ENCODE measurements at regions not wholly inside any gene's neighbourhood (a gene's known extent, or its start where the extent isn't known, plus 50 kb on each side); places are given as distances from the start of the nearest gene placed in this dataset.

DNA sequence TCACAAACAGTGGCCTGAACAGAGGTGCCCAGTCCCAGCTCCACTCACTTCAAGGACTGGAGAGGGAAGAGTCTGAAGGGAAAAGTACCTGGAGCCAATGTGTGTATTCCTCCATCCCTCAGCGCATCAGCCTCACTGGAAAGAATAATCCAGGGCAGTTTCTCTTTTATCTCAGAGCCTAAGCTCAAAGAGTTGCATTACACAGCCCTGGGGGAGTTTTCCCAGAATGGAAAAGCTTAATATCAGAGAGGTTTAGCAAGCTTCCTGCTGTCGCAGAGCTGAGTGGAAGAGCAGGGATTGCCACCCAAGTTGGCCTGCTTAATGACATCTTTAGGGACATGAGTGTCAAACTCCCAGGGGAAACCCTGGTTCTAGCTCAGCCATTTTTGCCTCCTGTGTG is 80.4 kb upstream of the MSX1 start:
- no peaks in the 10 kb centered on the region for H3K79me2 ChIP-seq (ENCODE audit: control insufficient read depth, insufficient read depth, low read length)
- H3K9ac ChIP-seq (replicated peaks; ENCODE audit: extremely low read depth, insufficient read depth, low read length) = no peak overlapping the region
- H3K4me3 ChIP-seq (replicated peaks in 1 of 3; ENCODE audit: insufficient read depth in 1 of 3, low read depth in 1 of 3, low read length in 3 of 3) = no peak overlapping the region
- DNase-seq (ENCODE audit: low read depth, low spot score) (no peak), FAIRE-seq (no peak)
- no peaks in the 10 kb centered on the region for H3K27me3 ChIP-seq (ENCODE audit: control insufficient read depth in 2 of 2, insufficient read depth in 2 of 2, low read length in 2 of 2)
- dilution Hi-C loops (cut with MboI; ENCODE audit: extremely low pct_ligation_motif_present, low sequenced_read_pairs) (no loop called here), intact Hi-C loops (cut with micrococcal nuclease) (no loop called here)
- no peak overlapping the region for H3K27ac ChIP-seq (ENCODE audit: insufficient read depth, low read depth, low read length)
- H3K9me1 ChIP-seq (replicated peaks; ENCODE audit: control insufficient read depth, extremely low read depth, insufficient read depth, low read length) = no peaks in the 10 kb centered on the region
- ChIA-PET POLR2A (no interaction called here), CTCF (interaction anchor here (1.1 kb wide), 1 partner anchor 23 kb away, joined by 3 read pairs; no protein-coding TSS in a partner anchor)
- no peaks in the 10 kb centered on the region for H3K9me3 ChIP-seq (replicated peaks; ENCODE audit: control insufficient read depth, insufficient read depth, low read length)
- H3K4me2 ChIP-seq (ENCODE audit: insufficient read depth, low read length) = no peak overlapping the region
- H2AFZ ChIP-seq (ENCODE audit: low read depth, low read length) = no peak overlapping the region
- no peak for TF ChIP-seq POLR2A (IDR thresholded peaks at IDR 0.05; ENCODE audit: low read depth, low read length)
- TF ChIP-seq POLR2AphosphoS5 (IDR thresholded peaks at IDR 0.05; ENCODE audit: insufficient read depth, low read depth, low read length) = no peak
- H3K4me1 ChIP-seq (ENCODE audit: control insufficient read depth, extremely low read depth, insufficient read depth, low read length) = no peaks in the 10 kb centered on the region
- no TSS peak for BruUV-seq (replicated peaks)
- no peaks in the 10 kb centered on the region for H4K20me1 ChIP-seq (replicated peaks; ENCODE audit: control insufficient read depth, extremely low read depth, insufficient read depth, low read length)
- no peaks in the 10 kb centered on the region for H3K36me3 ChIP-seq (ENCODE audit: control insufficient read depth in 2 of 2, extremely low read depth in 1 of 2, insufficient read depth in 2 of 2, low read length in 2 of 2)

DNA sequence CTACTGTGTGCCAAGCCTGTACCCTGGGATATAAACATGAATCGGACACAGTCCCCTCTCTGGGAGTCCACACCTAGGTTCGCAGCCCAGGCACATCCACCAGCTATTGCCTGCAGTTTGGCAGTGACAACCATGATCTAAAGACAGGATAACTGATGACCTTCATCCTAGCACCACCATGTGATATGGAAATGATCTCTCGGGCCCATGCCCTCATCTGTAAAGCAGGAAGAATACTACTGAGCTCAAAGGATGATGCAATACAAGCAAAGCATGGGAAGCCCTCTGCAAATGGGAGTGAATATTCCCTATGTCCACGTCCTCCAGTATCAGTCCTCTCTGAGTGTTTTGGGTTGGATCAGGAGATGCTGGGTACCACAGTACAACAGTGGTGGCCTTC is 80.9 kb upstream of the MSX1 start:
- BruUV-seq (replicated peaks) = no TSS peak
- Histone ChIP-seq H3K27me3 (ENCODE audit: control insufficient read depth in 2 of 2, insufficient read depth in 2 of 2, low read length in 2 of 2) (no peaks in the 10 kb centered on the region), H3K4me3 (replicated peaks in 1 of 3; ENCODE audit: insufficient read depth in 1 of 3, low read depth in 1 of 3, low read length in 3 of 3) (no peak overlapping the region), H2AFZ (ENCODE audit: low read depth, low read length) (no peak overlapping the region), H3K79me2 (ENCODE audit: control insufficient read depth, insufficient read depth, low read length) (no peaks in the 10 kb centered on the region), H3K9me3 (replicated peaks; ENCODE audit: control insufficient read depth, insufficient read depth, low read length) (no peaks in the 10 kb centered on the region), H3K36me3 (ENCODE audit: control insufficient read depth in 2 of 2, extremely low read depth in 1 of 2, insufficient read depth in 2 of 2, low read length in 2 of 2) (no peaks in the 10 kb centered on the region), H3K4me2 (ENCODE audit: insufficient read depth, low read length) (no peak overlapping the region), H3K27ac (ENCODE audit: insufficient read depth, low read depth, low read length) (no peak overlapping the region), H3K4me1 (ENCODE audit: control insufficient read depth, extremely low read depth, insufficient read depth, low read length) (no peaks in the 10 kb centered on the region), H3K9me1 (replicated peaks; ENCODE audit: control insufficient read depth, extremely low read depth, insufficient read depth, low read length) (no peaks in the 10 kb centered on the region), H3K9ac (replicated peaks; ENCODE audit: extremely low read depth, insufficient read depth, low read length) (no peak overlapping the region), H4K20me1 (replicated peaks; ENCODE audit: control insufficient read depth, extremely low read depth, insufficient read depth, low read length) (no peaks in the 10 kb centered on the region)
- ChIA-PET POLR2A (no interaction called here), CTCF (interaction anchor here (1.1 kb wide), 1 partner anchor 24 kb away, joined by 3 read pairs; no protein-coding TSS in a partner anchor)
- TF ChIP-seq MYC (IDR thresholded peaks at IDR 0.05; ENCODE audit: low read depth, low read length) (no peak), GATA2 (IDR thresholded peaks at IDR 0.05; ENCODE audit: insufficient read depth, insufficient read length, low read depth, low read length) (no peak)
- no peak for DNase-seq (ENCODE audit: low read depth, low spot score)
- no peak for FAIRE-seq
- dilution Hi-C loops (cut with MboI; ENCODE audit: extremely low pct_ligation_motif_present, low sequenced_read_pairs) (no loop called here), intact Hi-C loops (cut with micrococcal nuclease) (no loop called here)

All from endothelial cell of umbilical vein (primary cell).